Left lobe of liver (tissue), 2 donors: ENCODE measurements at regions not wholly inside any gene's neighbourhood (a gene's known extent, or its start where the extent isn't known, plus 50 kb on each side); places are given as distances from the start of the nearest gene placed in this dataset.
"Not testable (repeated sequence)": the region's sequence is repeated elsewhere in the genome, so short reads cannot be mapped to it uniquely, and the experiment has no call there.

ENCODE experiments used
- ATAC-seq: fragments of 200-7000 bp; cut with Tn5 transposase; one replicate; pipeline ENCODE4 v1.9.1; 2020; ENCODE audit warnings: mild to moderate bottlenecking, moderate library complexity
- DNase-seq: peaks from one replicate; pipeline ENCODE4 v3.0.0-alpha.2; 2020; ENCODE audit warnings: low spot score
- donor health status: DM: no; HTN: no; CAD: no; lungs with moderate emphysema.
- donor health status: DM: no; HTN: yes; CAD: no.

DNA sequence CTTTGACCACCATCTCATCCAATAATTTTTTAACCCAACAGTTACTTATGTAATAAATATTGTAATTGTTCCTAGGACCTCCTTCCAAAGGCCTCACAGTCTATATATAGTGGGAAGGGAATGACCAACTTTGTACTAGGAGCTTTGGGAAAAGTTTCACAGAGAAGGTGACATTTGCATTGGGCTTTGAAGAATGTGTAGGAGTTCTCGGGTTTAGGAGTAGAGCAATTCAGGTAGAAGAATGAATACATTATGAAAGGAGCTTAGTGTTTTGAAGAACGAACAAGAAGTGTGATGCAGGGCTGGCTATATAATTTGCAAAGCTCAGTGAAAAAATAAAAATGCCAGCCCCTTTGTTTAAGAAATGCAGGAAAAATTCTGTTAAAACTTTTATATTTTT lies 330.4 kb upstream of the DEPDC1 start:
- DNase-seq (no peak), ATAC-seq (no peak)

DNA sequence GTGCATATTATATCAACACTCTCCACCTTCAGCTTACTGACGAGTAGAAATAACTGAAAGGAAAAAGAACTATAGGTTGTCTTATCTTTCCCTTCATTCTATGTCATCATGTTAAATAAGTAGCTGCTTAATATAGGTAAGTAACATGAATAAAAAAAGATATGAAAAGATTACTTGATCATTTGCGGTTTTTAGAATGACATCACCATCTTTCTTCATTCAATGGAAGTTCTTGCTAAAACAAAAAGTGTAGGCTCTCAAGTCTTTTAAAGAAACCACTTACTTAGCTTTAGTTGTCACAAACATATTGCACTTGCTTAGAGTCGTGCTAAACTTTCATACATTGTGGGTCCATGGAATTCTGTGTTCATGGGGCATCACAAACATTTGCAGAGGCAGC lies 331.1 kb upstream of the DEPDC1 start:
- ATAC-seq (no peak), DNase-seq (no peak)

DNA sequence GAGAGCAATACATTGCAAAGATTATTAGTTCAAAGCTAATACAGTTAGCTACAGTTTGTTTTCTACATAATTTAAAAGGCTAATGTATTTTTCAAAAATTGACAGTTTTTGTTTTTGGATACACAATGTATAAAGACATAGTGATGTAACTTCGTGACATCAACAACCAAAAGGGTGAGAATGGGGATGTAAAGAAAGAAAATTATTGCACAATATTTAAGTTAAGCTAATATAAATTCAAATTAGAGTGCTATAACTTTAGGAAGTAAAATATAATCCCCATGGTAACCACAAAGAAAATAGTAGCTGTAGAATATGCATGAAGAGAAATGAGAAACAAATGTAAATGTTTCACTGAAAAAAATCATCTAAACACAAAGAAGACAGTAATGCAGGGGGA lies 334.4 kb upstream of the DEPDC1 start:
- no peak for ATAC-seq

DNA sequence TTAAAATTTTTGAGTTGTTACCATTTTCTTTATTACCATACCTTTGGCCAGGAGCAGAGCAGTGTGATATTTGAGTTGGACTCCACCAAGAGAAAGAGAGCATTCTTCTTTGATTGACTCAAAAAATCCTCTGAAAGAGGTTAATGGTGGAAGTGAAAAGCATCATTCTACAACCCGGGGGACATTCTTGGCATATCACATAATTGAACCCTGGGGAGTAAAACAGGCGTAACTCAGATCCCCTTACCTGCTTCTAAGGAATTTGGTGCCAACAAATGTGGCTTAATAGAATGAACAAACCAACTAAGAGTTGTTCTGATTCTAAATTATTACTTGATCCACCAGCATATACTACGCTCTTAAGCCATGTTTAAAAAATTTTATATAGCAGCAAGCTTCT lies 351.1 kb upstream of the DEPDC1 start:
- ATAC-seq (no peak), DNase-seq (no peak)

More for the DNA sequence above, 334.4 kb upstream of the DEPDC1 start:
- no peak for DNase-seq

DNA sequence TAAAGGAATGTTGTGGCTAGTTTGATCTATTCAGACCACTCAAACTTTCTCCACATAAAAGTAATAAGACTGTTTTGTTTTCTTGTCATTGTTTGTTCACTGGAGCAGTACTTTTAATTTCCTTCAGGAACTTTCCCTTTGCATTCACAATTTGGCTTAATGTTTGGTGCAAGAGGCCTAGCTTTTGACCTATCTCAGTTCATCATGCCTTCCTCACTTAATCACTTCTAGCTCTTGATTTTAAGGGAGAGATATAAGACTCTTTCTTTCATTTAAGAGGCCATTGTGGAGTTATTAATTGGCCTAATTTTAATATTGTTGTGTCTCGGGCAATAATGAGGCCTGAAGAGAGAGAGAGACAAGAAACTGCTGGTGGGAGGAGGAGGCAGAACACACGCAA lies 371.7 kb upstream of the DEPDC1 start:
- ATAC-seq (no peak), DNase-seq (no peak)

DNA sequence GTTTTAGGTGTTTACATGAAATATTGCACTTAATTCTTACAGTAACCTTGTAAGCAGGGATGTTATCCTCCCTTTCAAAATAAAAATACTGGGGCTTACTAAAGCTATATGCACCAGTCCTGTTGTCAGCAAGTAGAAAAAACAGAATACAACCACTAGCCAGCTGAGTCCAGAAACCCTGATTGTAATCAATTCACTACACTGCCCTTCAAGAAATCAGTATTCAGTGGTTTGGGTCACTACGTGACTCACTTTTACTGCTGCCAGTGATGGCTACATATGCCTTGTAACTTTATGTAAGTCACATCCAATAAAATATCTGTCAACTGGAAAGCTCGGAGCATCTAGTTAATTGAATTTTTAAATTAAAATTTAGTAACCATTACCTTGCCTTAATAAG lies 376.3 kb upstream of the DEPDC1 start:
- no peak for ATAC-seq
- no peak for DNase-seq

DNA sequence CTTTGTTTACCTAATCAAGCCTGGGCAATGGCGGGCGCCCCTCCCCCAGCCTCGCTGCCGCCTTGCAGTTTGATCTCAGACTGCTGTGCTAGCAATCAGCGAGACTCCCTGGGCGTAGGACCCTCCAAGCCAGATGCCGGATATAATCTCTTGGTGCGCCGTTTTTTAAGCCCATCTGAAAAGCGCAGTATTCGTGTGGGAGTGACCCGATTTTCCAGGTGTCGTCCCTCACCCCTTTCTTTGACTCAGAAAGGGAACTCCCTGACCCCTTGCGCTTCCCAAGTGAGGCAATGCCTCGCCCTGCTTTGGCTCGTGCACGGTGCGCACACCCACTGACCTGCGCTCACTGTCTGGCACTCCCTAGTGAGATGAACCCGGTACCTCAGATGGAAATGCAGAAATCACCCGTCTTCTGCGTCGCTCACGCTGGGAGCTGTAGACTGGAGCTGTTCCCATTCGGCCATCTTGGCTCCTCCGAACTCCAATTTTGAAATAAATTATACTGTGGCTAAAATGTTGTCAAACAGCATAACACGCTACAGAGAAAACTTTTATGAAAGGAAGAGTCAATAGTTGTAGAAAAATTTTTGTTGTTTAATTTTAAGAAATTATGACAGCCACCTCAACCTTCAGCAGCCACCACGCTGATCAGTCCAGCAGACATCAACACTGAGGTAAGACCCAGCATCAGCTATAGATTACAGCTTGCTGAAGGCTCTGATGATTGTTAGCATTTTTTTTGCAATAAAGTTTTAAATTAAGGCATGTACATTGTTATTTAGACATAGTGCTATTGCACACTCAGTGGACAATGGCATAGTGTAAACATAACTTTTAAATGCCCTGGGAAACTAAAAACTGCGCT lies 384.7 kb upstream of the DEPDC1 start:
- DNase-seq, ATAC-seq: not testable (repeated sequence)

DNA sequence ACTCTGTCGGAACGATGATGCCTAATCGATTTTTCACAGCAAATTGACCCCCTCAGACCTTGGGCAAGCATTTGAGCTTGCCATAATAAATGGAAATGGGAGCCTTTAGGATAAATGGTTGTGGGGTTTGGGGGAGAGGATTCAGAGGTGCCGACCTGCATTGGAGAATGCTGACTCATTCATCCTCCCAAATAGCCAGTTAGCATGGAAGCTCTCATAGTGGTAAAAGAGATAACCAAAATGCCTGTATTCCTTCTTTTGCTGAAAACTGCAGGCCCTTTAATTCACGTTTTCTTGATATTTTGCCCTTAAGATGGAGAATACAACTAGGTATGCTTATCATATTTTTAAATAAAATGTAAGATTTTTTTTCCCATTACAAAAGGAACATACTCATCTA lies 392.6 kb upstream of the DEPDC1 start:
- DNase-seq (no peak), ATAC-seq (no peak)

DNA sequence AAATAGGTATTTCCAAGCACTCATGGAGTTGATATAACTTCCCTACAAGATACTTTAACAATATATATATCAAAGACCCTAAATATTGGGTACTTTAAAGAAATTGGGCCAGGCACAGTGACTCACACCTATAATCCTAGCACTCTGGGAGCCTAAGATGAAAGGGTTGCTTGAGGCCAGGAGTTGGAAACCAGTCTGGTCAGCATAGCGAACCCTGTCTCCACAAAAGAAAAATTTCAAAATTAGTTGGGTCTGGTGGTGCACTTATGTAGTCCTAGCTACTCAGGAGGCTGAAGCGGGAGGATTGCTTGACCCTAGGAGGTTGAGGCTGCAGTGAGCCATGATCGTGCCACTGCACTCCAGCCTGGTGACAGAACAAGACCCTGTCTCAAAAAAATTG lies 393.9 kb upstream of the DEPDC1 start:
- ATAC-seq (no peak), DNase-seq (no peak)

DNA sequence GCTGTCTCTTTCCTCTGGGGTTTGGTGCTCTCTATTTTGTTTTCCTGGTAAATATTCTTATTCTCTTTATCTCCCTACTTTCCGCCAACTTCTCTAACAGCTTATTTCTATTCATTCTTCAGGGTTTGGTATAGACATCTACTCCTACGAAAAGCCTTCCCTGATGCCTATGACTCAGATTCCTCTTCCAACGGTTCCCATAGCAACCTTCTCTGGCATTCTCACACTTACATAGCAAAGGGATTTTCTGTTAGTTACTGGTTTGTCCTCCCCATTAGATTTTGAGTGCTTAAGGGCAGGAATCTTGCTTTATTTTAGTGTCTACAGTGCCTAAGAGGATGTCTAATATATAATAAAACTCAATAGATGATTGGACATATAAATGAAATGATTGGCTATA lies 407.6 kb upstream of the DEPDC1 start:
- no peak for ATAC-seq
- no peak for DNase-seq

DNA sequence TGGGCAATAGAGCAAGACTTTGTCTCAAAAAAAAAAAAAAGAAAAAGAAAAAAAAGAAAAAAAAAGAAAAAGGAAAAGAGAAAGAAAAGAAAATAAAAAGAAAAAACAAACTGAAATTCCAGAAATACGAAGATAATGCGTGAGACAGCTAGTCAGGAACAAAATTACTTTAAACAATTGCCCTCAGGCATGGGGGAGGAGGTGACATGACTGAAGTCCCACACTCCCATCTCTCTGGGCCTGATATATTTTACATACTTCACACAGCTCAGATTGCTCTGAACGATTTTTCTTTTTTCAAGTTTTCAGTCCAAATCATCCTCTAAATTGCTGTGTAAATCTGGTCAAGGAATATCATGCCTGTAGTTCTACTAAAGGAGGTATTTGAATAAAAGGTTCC lies 409.5 kb upstream of the DEPDC1 start:
- no peak for ATAC-seq
- no peak for DNase-seq

DNA sequence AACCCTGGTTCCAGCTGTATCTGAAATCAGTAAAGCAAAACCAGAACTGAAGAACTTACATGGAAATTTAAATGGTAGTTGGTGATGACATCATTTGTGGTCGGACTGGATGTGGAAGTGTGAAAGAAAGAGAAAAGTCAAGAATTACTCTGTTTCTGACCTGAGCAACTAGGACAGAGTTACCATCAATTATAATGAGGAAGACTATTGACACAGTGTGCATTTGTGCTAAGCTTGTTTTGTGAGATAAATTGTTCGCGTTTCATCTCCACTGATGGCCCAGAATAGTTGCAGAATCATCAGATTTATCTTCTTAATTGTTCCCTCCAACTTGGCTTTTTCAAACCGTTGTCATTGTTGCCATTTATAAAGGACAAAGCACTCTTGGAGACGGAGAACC lies 410.6 kb upstream of the DEPDC1 start:
- ATAC-seq = no peak
- DNase-seq = no peak

DNA sequence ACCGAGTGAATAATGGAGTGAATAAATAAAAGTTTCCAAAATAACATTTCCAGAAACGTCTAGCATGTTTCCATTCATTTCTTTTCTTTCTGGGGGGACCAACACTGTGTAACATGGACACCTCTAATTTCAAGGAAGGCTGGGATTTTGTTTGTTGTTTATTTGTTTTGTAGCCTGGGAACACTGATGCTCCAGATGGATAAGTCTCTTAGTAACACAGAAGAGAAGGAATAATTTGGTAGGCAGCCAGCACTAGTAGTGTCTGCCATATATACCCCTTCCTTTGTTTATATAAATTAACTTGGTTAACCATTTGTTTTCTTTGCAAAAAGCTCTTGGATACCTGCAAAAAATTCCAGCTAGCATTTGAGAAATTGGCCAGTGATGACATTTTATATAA lies 411.4 kb upstream of the DEPDC1 start:
- ATAC-seq (no peak), DNase-seq (no peak)

DNA sequence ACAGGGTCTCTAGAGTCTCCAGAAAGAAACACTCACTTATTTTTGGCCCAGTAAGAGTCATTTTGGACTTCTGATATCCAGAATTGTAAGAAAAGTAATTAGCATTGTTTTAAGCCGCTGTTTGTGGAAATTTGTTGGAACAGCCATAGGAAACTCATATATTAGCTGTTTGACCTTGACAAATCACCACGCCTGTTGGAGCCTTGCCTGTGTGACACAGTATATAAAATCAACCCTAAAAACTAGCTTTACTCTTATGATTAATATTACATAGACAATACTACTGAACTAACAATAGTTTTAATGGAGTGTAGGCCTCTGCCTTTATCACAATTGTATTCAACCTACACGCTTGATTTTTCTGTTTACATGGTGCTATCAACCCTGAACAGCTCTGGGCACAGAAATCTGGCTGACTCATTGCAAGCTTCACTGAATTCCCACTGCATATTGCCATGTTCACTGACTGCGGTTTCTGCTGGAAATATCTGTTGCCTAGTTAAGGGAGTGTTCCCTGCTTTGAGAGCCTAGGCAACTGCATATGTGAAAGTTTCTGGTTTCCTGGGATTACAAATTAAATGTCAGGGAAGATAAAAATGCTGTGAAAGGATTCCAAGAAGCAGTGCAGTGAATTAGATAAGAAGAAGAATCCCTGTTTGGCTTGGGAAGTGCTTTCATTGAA lies 419.5 kb upstream of the DEPDC1 start:
- ATAC-seq = no peak
- DNase-seq = no peak

DNA sequence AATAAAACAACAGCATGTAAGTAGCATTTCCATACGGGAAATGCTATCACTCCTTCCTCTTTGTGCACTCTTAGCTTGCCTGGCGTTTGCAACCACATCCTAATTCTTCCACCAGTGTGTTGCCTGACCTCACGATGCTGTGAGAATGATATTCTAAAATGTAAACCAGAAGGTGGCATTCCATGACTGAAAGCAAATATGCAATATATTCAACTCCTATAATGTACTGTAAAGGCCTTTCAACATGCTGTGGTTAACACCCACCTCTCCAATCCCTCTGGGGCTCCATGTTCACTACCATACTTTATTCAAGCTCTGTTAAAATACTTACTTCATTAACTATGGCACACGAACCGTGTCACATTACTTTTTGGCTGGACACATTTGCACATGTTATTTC lies 420.6 kb upstream of the DEPDC1 start:
- DNase-seq (no peak), ATAC-seq (no peak)

DNA sequence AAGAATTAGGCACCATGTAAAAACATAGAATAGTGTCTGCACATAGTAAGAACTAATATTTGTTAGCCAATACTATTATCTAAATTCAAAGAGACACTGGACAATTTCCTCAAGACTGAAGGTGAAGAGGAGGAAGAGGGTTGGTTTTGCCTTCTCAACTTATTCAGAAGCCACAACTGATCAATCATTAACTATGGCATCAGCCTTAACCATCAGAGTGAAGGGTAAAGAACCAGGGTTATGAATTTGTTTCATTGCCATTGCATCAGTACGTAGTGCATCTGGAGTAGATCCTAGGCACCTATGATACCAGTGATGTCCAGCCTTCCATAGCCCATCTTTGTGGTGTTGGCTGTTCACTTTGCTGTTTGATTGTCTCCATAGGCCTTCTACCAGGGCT lies 421.7 kb upstream of the DEPDC1 start:
- ATAC-seq (no peak), DNase-seq (no peak)

DNA sequence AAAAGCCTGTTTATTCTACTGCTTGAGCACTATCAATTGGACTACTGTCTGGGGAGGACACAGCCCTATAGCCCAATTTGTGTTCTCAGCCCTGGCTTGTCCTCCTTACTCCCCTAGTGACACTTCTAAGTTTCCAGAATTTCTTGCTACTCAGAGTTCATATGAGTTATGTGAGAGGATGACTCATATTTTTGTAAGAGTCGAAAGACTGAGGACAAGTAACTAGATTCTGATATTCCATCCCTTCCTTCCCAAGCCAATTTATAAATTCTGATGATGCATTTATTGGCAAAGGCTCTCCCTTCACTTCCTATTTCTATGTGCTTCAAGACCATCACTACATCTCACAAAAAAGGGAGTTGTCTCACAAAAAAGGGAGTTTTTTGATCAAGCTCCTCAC lies 422.2 kb upstream of the DEPDC1 start:
- DNase-seq (no peak), ATAC-seq (no peak)

DNA sequence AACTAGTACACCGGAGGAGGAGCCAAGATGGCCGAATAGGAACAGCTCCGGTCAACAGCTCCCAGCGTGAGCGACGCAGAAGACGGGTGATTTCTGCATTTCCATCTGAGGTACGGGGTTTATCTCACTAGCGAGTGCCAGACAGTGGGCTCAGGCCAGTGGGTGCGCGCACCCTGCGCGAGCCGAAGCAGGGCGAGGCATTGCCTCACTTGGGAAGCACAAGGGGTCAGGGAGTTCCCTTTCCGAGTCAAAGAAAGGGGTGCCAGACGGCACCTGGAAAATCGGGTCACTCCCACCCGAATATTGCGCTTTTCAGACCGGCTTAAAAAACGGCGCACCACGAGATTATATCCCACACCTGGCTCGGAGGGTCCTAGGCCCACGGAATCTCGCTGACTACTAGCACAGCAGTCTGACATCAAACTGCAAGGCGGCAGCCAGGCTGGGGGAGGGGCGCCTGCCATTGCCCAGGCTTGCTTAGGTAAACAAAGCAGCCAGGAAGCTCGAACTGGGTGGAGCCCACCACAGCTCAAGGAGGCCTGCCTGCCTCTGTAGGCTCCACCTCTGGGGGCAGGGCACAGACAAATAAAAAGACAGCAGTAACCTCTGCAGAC lies 426.7 kb upstream of the DEPDC1 start:
- not testable (repeated sequence) for DNase-seq, ATAC-seq

DNA sequence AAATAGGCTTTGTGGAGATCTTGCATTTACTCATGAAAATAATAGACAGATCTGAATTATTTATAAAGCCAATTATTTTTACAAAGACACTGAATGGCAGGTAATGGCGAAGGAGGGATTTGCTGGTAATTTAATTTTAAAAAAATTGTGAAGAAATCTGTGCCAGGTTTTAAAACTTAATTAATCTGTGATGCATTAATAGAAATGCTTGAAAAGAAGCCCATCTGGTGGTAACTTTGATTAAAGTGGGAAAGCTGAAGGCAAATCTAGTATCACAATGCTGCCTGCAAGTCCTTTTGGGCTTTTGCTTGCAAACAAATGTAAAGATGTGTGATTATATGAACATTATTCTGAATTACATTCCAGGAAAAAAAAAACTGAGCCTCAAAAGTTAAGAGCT lies 433.2 kb upstream of the DEPDC1 start:
- DNase-seq (no peak), ATAC-seq (no peak)

DNA sequence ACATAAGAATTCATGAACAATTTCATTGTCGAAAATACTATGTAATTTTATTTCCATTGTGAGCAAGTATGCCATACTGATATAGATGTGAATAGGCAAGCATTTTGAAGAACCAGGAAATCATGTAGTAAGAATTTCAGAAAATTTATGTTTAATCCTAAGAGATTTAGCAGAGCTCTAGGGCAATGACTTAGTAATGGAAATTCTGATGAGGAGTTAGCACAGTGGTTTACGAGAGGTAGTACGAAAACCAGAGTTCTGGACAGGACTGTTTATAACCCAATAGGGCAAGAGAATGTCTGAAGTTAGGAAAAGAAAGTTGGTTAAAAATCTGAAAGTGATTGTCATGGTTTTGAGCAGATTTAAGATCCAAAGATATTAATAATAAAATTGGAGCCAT lies 439.6 kb upstream of the DEPDC1 start:
- no peak for DNase-seq
- ATAC-seq = no peak

DNA sequence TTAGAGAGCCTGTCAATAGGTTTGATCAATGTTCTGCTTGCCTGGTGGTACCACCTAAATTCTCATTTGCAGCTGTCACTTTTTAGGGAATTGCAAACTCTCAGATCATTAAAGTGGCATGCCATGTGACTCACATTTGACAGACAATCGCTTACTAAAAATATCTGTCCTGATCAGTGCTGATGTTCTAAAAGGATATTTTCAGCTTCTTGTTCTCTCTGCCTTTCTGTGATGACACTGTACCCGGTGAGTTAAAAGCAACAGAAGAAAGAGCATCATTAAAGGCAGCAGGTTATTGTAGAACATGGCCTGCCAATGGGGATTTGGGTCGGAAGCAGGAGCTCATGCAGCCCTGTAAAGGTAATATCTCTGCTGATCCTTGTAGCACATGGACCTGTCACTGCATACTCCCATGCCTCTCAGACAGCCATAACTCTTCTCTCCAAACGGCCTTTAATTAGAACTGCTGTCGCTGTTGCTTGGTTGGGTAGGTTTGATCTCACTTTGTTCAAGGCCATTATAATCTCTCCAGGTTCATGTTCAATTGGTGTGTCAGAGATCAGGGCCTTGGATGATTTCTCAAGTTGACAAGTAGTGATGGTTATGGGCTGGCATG lies 441.3 kb upstream of the DEPDC1 start:
- ATAC-seq = no peak
- DNase-seq = no peak

DNA sequence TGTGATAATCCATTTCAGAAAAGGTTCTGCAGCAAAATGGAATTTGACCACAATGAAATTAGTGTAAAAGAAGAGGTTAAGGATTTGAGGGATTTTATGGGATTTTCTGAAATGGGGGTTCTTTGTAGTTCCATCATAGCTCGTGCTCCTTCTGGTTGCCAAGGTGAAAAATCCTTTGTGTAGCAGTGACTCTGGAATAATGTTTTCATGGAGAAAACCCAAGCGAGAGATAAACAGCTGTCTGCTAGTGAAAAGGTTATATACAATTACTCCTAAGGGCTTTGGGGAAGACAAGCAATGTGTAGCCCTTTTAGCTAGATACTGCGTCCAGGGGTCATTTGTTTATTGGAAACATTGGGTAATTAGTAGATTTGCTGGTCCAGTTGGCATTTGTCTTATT lies 453.2 kb upstream of the DEPDC1 start:
- DNase-seq (no peak), ATAC-seq (no peak)
